Activated CD4-positive, alpha-beta T cell treated with anti-CD3 and anti-CD28 coated beads, Interleukin-2, amount 50 U/mL, for 16 hours (primary cell): ENCODE measurements at regions not wholly inside any gene's neighbourhood (a gene's known extent, or its start where the extent isn't known, plus 50 kb on each side); places are given as distances from the start of the nearest gene placed in this dataset.
"Not testable (repeated sequence)": the region's sequence is repeated elsewhere in the genome, so short reads cannot be mapped to it uniquely, and the experiment has no call there.

Experiments used
- DNase-seq: peaks from one replicate; pipeline ENCODE4 v3.0.0-alpha.2; 2020

- DNase-seq, result no peak
Measured at GRCh38 chr4:164613792-164614191, 140.1 kb upstream of the SMIM31 start.

GRCh38 chr4:164614329-164614728 is 139.6 kb upstream of the SMIM31 start:
- DNase-seq, result no peak

- DNase-seq, result no peak
Measured at GRCh38 chr4:164614999-164615398, 138.9 kb upstream of the SMIM31 start.

GRCh38 chr4:164615964-164616363 is 138.0 kb upstream of the SMIM31 start:
- no peak for DNase-seq

- no peak for DNase-seq
Measured at GRCh38 chr4:164616961-164617360, 137.0 kb upstream of the SMIM31 start.

GRCh38 chr4:164617426-164617825 is 136.5 kb upstream of the SMIM31 start:
- no peak for DNase-seq

GRCh38 chr4:164617911-164618310 is 136.0 kb upstream of the SMIM31 start:
- no peak for DNase-seq

GRCh38 chr4:164621886-164622521 is 131.9 kb upstream of the SMIM31 start:
- no peak for DNase-seq

- no peak for DNase-seq
Measured at GRCh38 chr4:164623099-164623498, 130.8 kb upstream of the SMIM31 start.

GRCh38 chr4:164639001-164639400 is 114.9 kb upstream of the SMIM31 start:
- no peak for DNase-seq

- no peak for DNase-seq
Measured at GRCh38 chr4:164648151-164648848, 105.6 kb upstream of the SMIM31 start.

- no peak for DNase-seq
Measured at GRCh38 chr4:164648849-164649212, 105.1 kb upstream of the SMIM31 start.

- no peak for DNase-seq
Measured at GRCh38 chr4:164659765-164660164, 94.2 kb upstream of the SMIM31 start.

GRCh38 chr4:164676152-164676551 is 77.8 kb upstream of the SMIM31 start:
- DNase-seq, result not testable (repeated sequence)

- DNase-seq, result no peak
Measured at GRCh38 chr4:164683040-164683439, 70.9 kb upstream of the SMIM31 start.

- DNase-seq, result no peak
Measured at GRCh38 chr4:164695650-164696049, 58.3 kb upstream of the SMIM31 start.

- DNase-seq, result peak; percentile 14
Measured at GRCh38 chr4:164700471-164700870, 53.5 kb upstream of the SMIM31 start.

- DNase-seq, result no peak
Measured at GRCh38 chr4:164701665-164702064, 52.3 kb upstream of the SMIM31 start.
